ENCODE measurements at regions not wholly inside any gene's neighbourhood (a gene's known extent, or its start where the extent isn't known, plus 50 kb on each side); places are given as distances from the start of the nearest gene placed in this dataset.
A peak's percentile ranks its signal among the peaks of the same experiment; 100 is the strongest.

GRCh38 chr15:77546050-77546501, 86.6 kb downstream of the LINGO1 start:
- no peak overlapping the region for H3K4me3 ChIP-seq (ENCODE audit: low read length)
- DNase-seq (ENCODE audit: low read depth) = peak; percentile 76
- no peak for TF ChIP-seq CTCF (IDR thresholded peaks at IDR 0.05; ENCODE audit: insufficient read depth, low read depth, low read length, missing control alignments)

GRCh38 chr15:77545058-77545457, 87.7 kb downstream of the LINGO1 start:
- no peak for DNase-seq (ENCODE audit: low read depth)
- no peak overlapping the region for H3K4me3 ChIP-seq (ENCODE audit: low read length)
- TF ChIP-seq CTCF (IDR thresholded peaks at IDR 0.05; ENCODE audit: insufficient read depth, low read depth, low read length, missing control alignments) = no peak

- no peak overlapping the region for H3K4me3 ChIP-seq (ENCODE audit: low read length)
- no peak for TF ChIP-seq CTCF (IDR thresholded peaks at IDR 0.05; ENCODE audit: insufficient read depth, low read depth, low read length, missing control alignments)
- no peak for DNase-seq (ENCODE audit: low read depth)
Observed at GRCh38 chr15:77544162-77544561, 88.5 kb downstream of the LINGO1 start.

GRCh38 chr15:77543159-77543882, 89.4 kb downstream of the LINGO1 start:
- peak overlapping the region; percentile 52 for H3K4me3 ChIP-seq (ENCODE audit: low read length)
- DNase-seq (ENCODE audit: low read depth) = peak; percentile 84
- peak; percentile 85 for TF ChIP-seq CTCF (IDR thresholded peaks at IDR 0.05; ENCODE audit: insufficient read depth, low read depth, low read length, missing control alignments)

- no peak for TF ChIP-seq CTCF (IDR thresholded peaks at IDR 0.05; ENCODE audit: insufficient read depth, low read depth, low read length, missing control alignments)
- DNase-seq (ENCODE audit: low read depth) = peak; percentile 50
Observed at GRCh38 chr15:77542491-77543001, 90.2 kb downstream of the LINGO1 start.

GRCh38 chr15:77541421-77542181, 91.1 kb downstream of the LINGO1 start:
- TF ChIP-seq CTCF (IDR thresholded peaks at IDR 0.05; ENCODE audit: insufficient read depth, low read depth, low read length, missing control alignments) = no peak
- no peak for DNase-seq (ENCODE audit: low read depth)
- H3K4me3 ChIP-seq (ENCODE audit: low read length) = no peak overlapping the region

More at GRCh38 chr15:77542491-77543001, 90.2 kb downstream of the LINGO1 start:
- H3K4me3 ChIP-seq (ENCODE audit: low read length) = peak overlapping the region; percentile 52

Data from epithelial cell of esophagus (primary cell).